ENCODE measurements at regions not wholly inside any gene's neighbourhood (a gene's known extent, or its start where the extent isn't known, plus 50 kb on each side); places are given as distances from the start of the nearest gene placed in this dataset.

- TF ChIP-seq CTCF (IDR thresholded peaks at IDR 0.05; ENCODE audit: borderline replicate concordance, extremely low read depth, low read length, poor library complexity, severe bottlenecking): no peak
- TF ChIP-seq EZH2 (IDR thresholded peaks at IDR 0.05; ENCODE audit: borderline replicate concordance, low read depth, low read length, severe bottlenecking): no peak
These were observed 53.8 kb upstream of the FAM204A start for GRCh38 chr10:118395947-118396346.

Measured in DND-41 (cell line).